ENCODE measurements at regions not wholly inside any gene's neighbourhood (a gene's known extent, or its start where the extent isn't known, plus 50 kb on each side); places are given as distances from the start of the nearest gene placed in this dataset.

DNA sequence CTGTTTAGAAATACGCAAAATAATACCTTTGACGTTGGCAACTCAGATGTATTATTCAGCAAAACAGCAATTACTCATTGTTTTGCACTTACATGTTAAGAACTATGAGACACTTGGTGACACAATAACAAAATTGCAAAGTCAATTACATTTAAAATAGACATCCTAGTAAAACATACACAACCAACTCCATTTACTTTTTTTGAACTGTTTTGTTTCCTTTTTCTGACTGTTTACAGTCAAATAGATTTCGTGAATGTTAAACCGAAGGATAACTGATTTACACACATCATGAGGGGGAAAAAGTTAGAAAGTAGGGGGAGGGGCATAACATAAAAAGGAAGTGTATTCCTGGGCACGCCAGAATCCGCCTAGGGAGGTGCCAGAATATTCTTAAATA, 220.1 kb downstream of the MEF2C start:
- H4K91ac ChIP-seq (ENCODE audit: insufficient read depth, low read depth, low read length) = no peak overlapping the region
- no peak for DNase-seq
- H2BK20ac ChIP-seq (ENCODE audit: low read depth, low read length) = no peak overlapping the region
- no peak overlapping the region for H3K4me2 ChIP-seq (ENCODE audit: low read depth, low read length)
- H3K23ac ChIP-seq (ENCODE audit: low read depth, low read length) = no peak overlapping the region
- no CpG with 5 or more reads among the region's 6 CpGs for WGBS, 2 experiments (ENCODE audit: extremely low coverage in 2 of 2, insufficient read length in 1 of 2)
- H2BK5ac ChIP-seq (ENCODE audit: low read depth, low read length, poor library complexity, severe bottlenecking) = no peak overlapping the region
- no peaks in the 10 kb centered on the region for H4K20me1 ChIP-seq (ENCODE audit: insufficient read depth, low read length)
- ATAC-seq (ENCODE audit: low read depth) = no peak
- CTCF ChIA-PET = no interaction called here
- no peak overlapping the region for H4K5ac ChIP-seq (ENCODE audit: low read depth, low read length)
- no peak overlapping the region for H3K56ac ChIP-seq (ENCODE audit: extremely low read depth, insufficient read depth, low read length)
- H2BK120ac ChIP-seq (ENCODE audit: low read depth, low read length) = no peak overlapping the region
- intact Hi-C loops (cut with micrococcal nuclease) (loop anchor here (5.0 kb wide), 1 partner anchor 401 kb away; no protein-coding TSS in a partner anchor), dilution Hi-C loops (cut with HindIII; ENCODE audit: low sequenced_read_pairs, unreplicated experiment) (no loop called here), in situ Hi-C loops (cut with MboI; ENCODE audit: low sequenced_read_pairs) (no loop called here)
- no peak overlapping the region for H2AFZ ChIP-seq (replicated peaks; ENCODE audit: low read length, poor library complexity)
- H3K9me3 ChIP-seq (ENCODE audit: control insufficient read depth, insufficient read depth, low read length) = 0 out of 2 replicates have a peak, but pooled peaks cover 3% of the 10 kb centered on the region
- H2AK9ac ChIP-seq (replicated peaks; ENCODE audit: low read depth, low read length, poor library complexity) = no peak overlapping the region
- no peaks in the 10 kb centered on the region for H3K79me1 ChIP-seq (ENCODE audit: low read depth in 1 of 2, low read length in 2 of 2)
- TF ChIP-seq NFE2L2 (IDR thresholded peaks at IDR 0.05; ENCODE audit: low read depth, low read length) (no peak), RAD21 (IDR thresholded peaks at IDR 0.05; ENCODE audit: low read length) (no peak), CEBPB (IDR thresholded peaks at IDR 0.05; ENCODE audit: low read depth, low read length) (no peak), FOS (IDR thresholded peaks at IDR 0.05; ENCODE audit: low read depth, low read length) (no peak), SMC3 (IDR thresholded peaks at IDR 0.05; ENCODE audit: low read depth, low read length) (no peak), MXI1 (IDR thresholded peaks at IDR 0.05; ENCODE audit: borderline replicate concordance, low read depth, low read length) (no peak), RCOR1 (IDR thresholded peaks at IDR 0.05; ENCODE audit: insufficient replicate concordance, low read length) (no peak), POLR2A (IDR thresholded peaks at IDR 0.05; ENCODE audit: low read depth, low read length) (no peak), CHD1 (IDR thresholded peaks at IDR 0.05; ENCODE audit: low read depth, low read length) (no peak), BHLHE40 (IDR thresholded peaks at IDR 0.05; ENCODE audit: low read depth, low read length) (no peak), MAZ (IDR thresholded peaks at IDR 0.05; ENCODE audit: borderline replicate concordance, low read depth, low read length) (no peak), MAFK (IDR thresholded peaks at IDR 0.05; ENCODE audit: low read depth, low read length) (no peak), RFX5 (IDR thresholded peaks at IDR 0.05; ENCODE audit: low read depth, low read length) (no peak)
- TF ChIP-seq, protein P1, sequence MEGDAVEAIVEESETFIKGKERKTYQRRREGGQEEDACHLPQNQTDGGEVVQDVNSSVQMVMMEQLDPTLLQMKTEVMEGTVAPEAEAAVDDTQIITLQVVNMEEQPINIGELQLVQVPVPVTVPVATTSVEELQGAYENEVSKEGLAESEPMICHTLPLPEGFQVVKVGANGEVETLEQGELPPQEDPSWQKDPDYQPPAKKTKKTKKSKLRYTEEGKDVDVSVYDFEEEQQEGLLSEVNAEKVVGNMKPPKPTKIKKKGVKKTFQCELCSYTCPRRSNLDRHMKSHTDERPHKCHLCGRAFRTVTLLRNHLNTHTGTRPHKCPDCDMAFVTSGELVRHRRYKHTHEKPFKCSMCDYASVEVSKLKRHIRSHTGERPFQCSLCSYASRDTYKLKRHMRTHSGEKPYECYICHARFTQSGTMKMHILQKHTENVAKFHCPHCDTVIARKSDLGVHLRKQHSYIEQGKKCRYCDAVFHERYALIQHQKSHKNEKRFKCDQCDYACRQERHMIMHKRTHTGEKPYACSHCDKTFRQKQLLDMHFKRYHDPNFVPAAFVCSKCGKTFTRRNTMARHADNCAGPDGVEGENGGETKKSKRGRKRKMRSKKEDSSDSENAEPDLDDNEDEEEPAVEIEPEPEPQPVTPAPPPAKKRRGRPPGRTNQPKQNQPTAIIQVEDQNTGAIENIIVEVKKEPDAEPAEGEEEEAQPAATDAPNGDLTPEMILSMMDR (conservative IDR thresholded peaks at IDR 0.05; ENCODE audit: low read depth, low read length) = no peak
- TF ChIP-seq, protein P2, sequence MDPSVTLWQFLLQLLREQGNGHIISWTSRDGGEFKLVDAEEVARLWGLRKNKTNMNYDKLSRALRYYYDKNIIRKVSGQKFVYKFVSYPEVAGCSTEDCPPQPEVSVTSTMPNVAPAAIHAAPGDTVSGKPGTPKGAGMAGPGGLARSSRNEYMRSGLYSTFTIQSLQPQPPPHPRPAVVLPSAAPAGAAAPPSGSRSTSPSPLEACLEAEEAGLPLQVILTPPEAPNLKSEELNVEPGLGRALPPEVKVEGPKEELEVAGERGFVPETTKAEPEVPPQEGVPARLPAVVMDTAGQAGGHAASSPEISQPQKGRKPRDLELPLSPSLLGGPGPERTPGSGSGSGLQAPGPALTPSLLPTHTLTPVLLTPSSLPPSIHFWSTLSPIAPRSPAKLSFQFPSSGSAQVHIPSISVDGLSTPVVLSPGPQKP (IDR thresholded peaks at IDR 0.05; ENCODE audit: borderline replicate concordance, low read depth, low read length) = no peak
- TF ChIP-seq, protein P3, sequence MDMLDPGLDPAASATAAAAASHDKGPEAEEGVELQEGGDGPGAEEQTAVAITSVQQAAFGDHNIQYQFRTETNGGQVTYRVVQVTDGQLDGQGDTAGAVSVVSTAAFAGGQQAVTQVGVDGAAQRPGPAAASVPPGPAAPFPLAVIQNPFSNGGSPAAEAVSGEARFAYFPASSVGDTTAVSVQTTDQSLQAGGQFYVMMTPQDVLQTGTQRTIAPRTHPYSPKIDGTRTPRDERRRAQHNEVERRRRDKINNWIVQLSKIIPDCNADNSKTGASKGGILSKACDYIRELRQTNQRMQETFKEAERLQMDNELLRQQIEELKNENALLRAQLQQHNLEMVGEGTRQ (IDR thresholded peaks at IDR 0.05; ENCODE audit: low read depth, low read length) = no peak
- H3K4me3 ChIP-seq (ENCODE audit: insufficient read depth, low read depth, low read length) = no peak overlapping the region
- POLR2A ChIA-PET (ENCODE audit: unreplicated experiment) = no interaction called here
- no peak overlapping the region for H3K9ac ChIP-seq (ENCODE audit: low read depth, low read length)
- H3K36me3 ChIP-seq (ENCODE audit: control insufficient read depth, insufficient read depth, low read length) = no peaks in the 10 kb centered on the region
- no peak overlapping the region for H2AK5ac ChIP-seq (ENCODE audit: low read depth, low read length)
- no TSS peak for BruUV-seq (replicated peaks)
- H3K18ac ChIP-seq (ENCODE audit: low read depth, low read length) = no peak overlapping the region
- H3K27me3 ChIP-seq (ENCODE audit: control insufficient read depth, insufficient read depth, low read length) = peaks cover 59% of the 10 kb centered on the region
- H3K4me1 ChIP-seq (ENCODE audit: control insufficient read depth, insufficient read depth, low read length) = peaks cover 2% of the 10 kb centered on the region; the same call in 1 of the 2 replicates
- no peak overlapping the region for H3K14ac ChIP-seq (replicated peaks; ENCODE audit: low read depth, low read length)
- H3K9me1 ChIP-seq (ENCODE audit: insufficient read depth, low read length) = no peaks in the 10 kb centered on the region
- H2BK15ac ChIP-seq (ENCODE audit: low read depth, low read length) = no peak overlapping the region
- no peak overlapping the region for H3K4ac ChIP-seq (ENCODE audit: low read depth, low read length)
- H3K27ac ChIP-seq (ENCODE audit: insufficient read depth, low read length) = no peak overlapping the region
- H4K8ac ChIP-seq (ENCODE audit: low read depth in 2 of 2, low read length in 2 of 2) = no peak overlapping the region

All from IMR-90 (cell line).